Thyroid gland (tissue), 4 donors: ENCODE measurements at regions not wholly inside any gene's neighbourhood (a gene's known extent, or its start where the extent isn't known, plus 50 kb on each side); places are given as distances from the start of the nearest gene placed in this dataset.

ENCODE experiments used
- DNase-seq, 2 donors: peaks; one replicate each; pipeline ENCODE4 v3.0.0-alpha.2; 2019
- H3K27ac ChIP-seq, 3 donors: fragments of 200-600 bp; sonication (generic); 1 replicate in 2 of 3; 2 replicates in 1 of 3; pipeline ENCODE4 v1.5.1; 2016 to 2019; ENCODE audit warnings: mild to moderate bottlenecking in 1 of 3, moderate library complexity in 1 of 3
- H3K27me3 ChIP-seq: fragments of 200-600 bp; sonication (generic); one replicate; pipeline ENCODE4 v1.5.1; 2019
- H3K36me3 ChIP-seq, 2 donors: fragments of 200-600 bp; sonication (generic); one replicate each; pipeline ENCODE4 v1.5.1; 2016 to 2019
- H3K4me1 ChIP-seq, 2 donors: fragments of 200-600 bp; sonication (generic); one replicate each; pipeline ENCODE4 v1.5.1; 2017 to 2019
- H3K4me3 ChIP-seq, 3 donors: fragments of 200-600 bp; sonication (generic); replicated peaks in 1 of 3; 1 replicate in 2 of 3; 2 replicates in 1 of 3; pipeline ENCODE4 v1.5.1; 2016; ENCODE audit warnings: mild to moderate bottlenecking in 1 of 3
- H3K9me3 ChIP-seq: fragments of 200-600 bp; sonication (generic); one replicate; pipeline ENCODE4 v1.5.1; 2017
- CTCF ChIP-seq, 6 experiments: fragments of 200-600 bp in 3 of 6; fragments of 450-650 bp in 3 of 6; sonication (generic) in 3 of 6; IDR thresholded peaks; one replicate each; pipeline ENCODE4 v1.5.1; 2016 to 2019; ENCODE audit warnings: antibody characterized with exemption in 6 of 6, mild to moderate bottlenecking in 2 of 6, inconsistent platforms in 1 of 6, moderate library complexity in 1 of 6
- POLR2A ChIP-seq, 2 donors: fragments of 450-650 bp; IDR thresholded peaks; one replicate each; pipeline ENCODE4 v1.6.1; 2017; ENCODE audit warnings: antibody characterized with exemption in 2 of 2, mild to moderate bottlenecking in 2 of 2, moderate library complexity in 1 of 2
- WGBS, 2 donors: methylation state at CpG; one replicate each; pipeline ENCODE4 v1.1.5; 2017; 5-methylcytosine and 5-hydroxymethylcytosine counted together
- intact Hi-C: fragments of 100-400 bp; cut with DNase I; formaldehyde crosslinking; loops from one replicate; pipeline ENCODE4 v1.15.1; 2023

- no peaks in the 10 kb centered on the region for H3K27me3 ChIP-seq
- no peak for TF ChIP-seq POLR2A (IDR thresholded peaks at IDR 0.05)
- no peak overlapping the region for H3K4me3 ChIP-seq
- intact Hi-C loops, result no loop called here
- WGBS, 2 donors, result 75 to 82% methylated on average over 2 of the region's 2 CpGs
- no peak for DNase-seq
- H3K4me1 ChIP-seq, result no peaks in the 10 kb centered on the region
- H3K27ac ChIP-seq, result no peak overlapping the region
- H3K36me3 ChIP-seq, result no peaks in the 10 kb centered on the region
- no peaks in the 10 kb centered on the region for H3K9me3 ChIP-seq
These were observed 919.8 kb downstream of the GRID1 start for GRCh38 chr10:85446827-85447226.

- TF ChIP-seq CTCF (IDR thresholded peaks at IDR 0.05) (no peak), POLR2A (IDR thresholded peaks at IDR 0.05) (no peak)
- intact Hi-C loops, result no loop called here
- DNase-seq, result no peak
- H3K4me1 ChIP-seq, result no peaks in the 10 kb centered on the region
- 76 to 93% methylated on average over 1 of the region's 1 CpG for WGBS, 2 donors
- H3K36me3 ChIP-seq, result no peaks in the 10 kb centered on the region
- H3K9me3 ChIP-seq, result no peaks in the 10 kb centered on the region
- H3K27me3 ChIP-seq, result no peaks in the 10 kb centered on the region
- H3K4me3 ChIP-seq, result no peak overlapping the region
- H3K27ac ChIP-seq, result no peak overlapping the region
These were observed 918.9 kb downstream of the GRID1 start for GRCh38 chr10:85447690-85448089.

- TF ChIP-seq CTCF (IDR thresholded peaks at IDR 0.05) (no peak), POLR2A (IDR thresholded peaks at IDR 0.05) (no peak)
- 74 to 84% methylated on average over 5 of the region's 5 CpGs for WGBS, 2 donors
- H3K27me3 ChIP-seq, result no peaks in the 10 kb centered on the region
- intact Hi-C loops, result no loop called here
- no peaks in the 10 kb centered on the region for H3K9me3 ChIP-seq
- H3K4me1 ChIP-seq, result no peaks in the 10 kb centered on the region
- no peak overlapping the region for H3K27ac ChIP-seq
- H3K36me3 ChIP-seq, result no peaks in the 10 kb centered on the region
- H3K4me3 ChIP-seq, result no peak overlapping the region
- no peak for DNase-seq
These were observed 917.9 kb downstream of the GRID1 start for GRCh38 chr10:85448716-85449115.

GRCh38 chr10:85454386-85454785 is 912.2 kb downstream of the GRID1 start:
- intact Hi-C loops, result no loop called here

GRCh38 chr10:85457191-85457590 is 909.4 kb downstream of the GRID1 start:
- no peak for DNase-seq
- no peak overlapping the region for H3K27ac ChIP-seq
- TF ChIP-seq POLR2A (IDR thresholded peaks at IDR 0.05) (no peak), CTCF (IDR thresholded peaks at IDR 0.05) (no peak)
- H3K4me1 ChIP-seq, result no peaks in the 10 kb centered on the region
- H3K9me3 ChIP-seq, result no peaks in the 10 kb centered on the region
- H3K4me3 ChIP-seq, result no peak overlapping the region
- intact Hi-C loops, result no loop called here
- 43 to 55% methylated on average over 2 of the region's 2 CpGs for WGBS, 2 donors
- H3K36me3 ChIP-seq, result no peaks in the 10 kb centered on the region
- H3K27me3 ChIP-seq, result no peaks in the 10 kb centered on the region

More at GRCh38 chr10:85454386-85454785, 912.2 kb downstream of the GRID1 start:
- Histone ChIP-seq H3K4me3 (no peak overlapping the region), H3K4me1 (no peaks in the 10 kb centered on the region), H3K27ac (no peak overlapping the region), H3K27me3 (no peaks in the 10 kb centered on the region), H3K36me3 (no peaks in the 10 kb centered on the region), H3K9me3 (no peaks in the 10 kb centered on the region)
- WGBS, 2 donors, result 81 to 97% methylated on average over 1 of the region's 1 CpG
- TF ChIP-seq CTCF (IDR thresholded peaks at IDR 0.05), result no peak
- TF ChIP-seq POLR2A (IDR thresholded peaks at IDR 0.05), result no peak
- DNase-seq, result no peak

GRCh38 chr10:85458324-85458723 is 908.3 kb downstream of the GRID1 start:
- Histone ChIP-seq H3K4me1 (no peaks in the 10 kb centered on the region), H3K9me3 (no peaks in the 10 kb centered on the region), H3K4me3 (no peak overlapping the region), H3K36me3 (no peaks in the 10 kb centered on the region), H3K27me3 (no peaks in the 10 kb centered on the region), H3K27ac (no peak overlapping the region)
- intact Hi-C loops, result no loop called here
- 56 to 70% methylated on average over 2 to 3 of the region's 3 CpGs for WGBS, 2 donors
- TF ChIP-seq POLR2A (IDR thresholded peaks at IDR 0.05), result no peak
- TF ChIP-seq CTCF (IDR thresholded peaks at IDR 0.05), result no peak
- DNase-seq, result no peak
